ENCODE measurements at regions not wholly inside any gene's neighbourhood (a gene's known extent, or its start where the extent isn't known, plus 50 kb on each side); places are given as distances from the start of the nearest gene placed in this dataset.
A peak's percentile ranks its signal among the peaks of the same experiment; 100 is the strongest.

- Mint-ChIP-seq H3K27me3 (ENCODE audit: insufficient read depth, unreplicated experiment) (no peaks in the 10 kb centered on the region), H3K36me3 (ENCODE audit: insufficient read depth, unreplicated experiment) (no peaks in the 10 kb centered on the region), H3K4me3 (ENCODE audit: unreplicated experiment) (no peak overlapping the region), H3K4me1 (ENCODE audit: insufficient read depth, unreplicated experiment) (no peaks in the 10 kb centered on the region), H3K27ac (ENCODE audit: low read depth, unreplicated experiment) (no peak overlapping the region), H3K9me3 (ENCODE audit: unreplicated experiment) (no peaks in the 10 kb centered on the region)
- TF ChIP-seq CTCF (IDR thresholded peaks at IDR 0.05; ENCODE audit: unreplicated experiment), result no peak
- intact Hi-C loops (cut with micrococcal nuclease), result no loop called here
- ChIA-PET POLR2A (no interaction called here), CTCF (interaction anchor here (0.5 kb wide), 1 partner anchor 19 kb away, joined by 3 read pairs; no protein-coding TSS in a partner anchor)
- BruUV-seq (replicated peaks), result no TSS peak
- DNase-seq (ENCODE audit: unreplicated experiment), result no peak
Observed at GRCh38 chr4:65968831-65969558, 298.7 kb upstream of the EPHA5 start.

- POLR2A ChIA-PET, result no interaction called here
- H3K4me1 Mint-ChIP-seq (ENCODE audit: insufficient read depth, unreplicated experiment), result no peaks in the 10 kb centered on the region
- CTCF ChIA-PET, result no interaction called here
Observed at GRCh38 chr4:65960751-65961150, 290.5 kb upstream of the EPHA5 start.

GRCh38 chr4:65954416-65954815 is 284.1 kb upstream of the EPHA5 start:
- Mint-ChIP-seq H3K27ac (ENCODE audit: low read depth, unreplicated experiment) (no peak overlapping the region), H3K4me1 (ENCODE audit: insufficient read depth, unreplicated experiment) (no peaks in the 10 kb centered on the region), H3K27me3 (ENCODE audit: insufficient read depth, unreplicated experiment) (no peaks in the 10 kb centered on the region), H3K36me3 (ENCODE audit: insufficient read depth, unreplicated experiment) (no peaks in the 10 kb centered on the region), H3K9me3 (ENCODE audit: unreplicated experiment) (peaks cover 10% of the 10 kb centered on the region), H3K4me3 (ENCODE audit: unreplicated experiment) (no peak overlapping the region)
- ChIA-PET CTCF (no interaction called here), POLR2A (interaction anchor here (0.6 kb wide), 1 partner anchor 433 kb away, joined by 3 read pairs; no protein-coding TSS in a partner anchor)
- peak; percentile 7 for DNase-seq (ENCODE audit: unreplicated experiment)
- TF ChIP-seq CTCF (IDR thresholded peaks at IDR 0.05; ENCODE audit: unreplicated experiment), result no peak
- BruUV-seq (replicated peaks), result no TSS peak
- intact Hi-C loops (cut with micrococcal nuclease), result no loop called here

More at GRCh38 chr4:65960751-65961150, 290.5 kb upstream of the EPHA5 start:
- H3K27me3 Mint-ChIP-seq (ENCODE audit: insufficient read depth, unreplicated experiment), result no peaks in the 10 kb centered on the region
- TF ChIP-seq CTCF (IDR thresholded peaks at IDR 0.05; ENCODE audit: unreplicated experiment), result no peak
- no peak overlapping the region for H3K27ac Mint-ChIP-seq (ENCODE audit: low read depth, unreplicated experiment)
- no peak overlapping the region for H3K4me3 Mint-ChIP-seq (ENCODE audit: unreplicated experiment)
- H3K36me3 Mint-ChIP-seq (ENCODE audit: insufficient read depth, unreplicated experiment), result no peaks in the 10 kb centered on the region
- intact Hi-C loops (cut with micrococcal nuclease), result no loop called here
- peaks cover 10% of the 10 kb centered on the region for H3K9me3 Mint-ChIP-seq (ENCODE audit: unreplicated experiment)
- no peak for DNase-seq (ENCODE audit: unreplicated experiment)
- BruUV-seq (replicated peaks), result no TSS peak

- H3K27me3 Mint-ChIP-seq (ENCODE audit: insufficient read depth, unreplicated experiment), result no peaks in the 10 kb centered on the region
- BruUV-seq (replicated peaks), result no TSS peak
- H3K4me1 Mint-ChIP-seq (ENCODE audit: insufficient read depth, unreplicated experiment), result no peaks in the 10 kb centered on the region
- CTCF ChIA-PET, result interaction anchor here (0.5 kb wide), 1 partner anchor 918 kb away, joined by 3 read pairs; no protein-coding TSS in a partner anchor
- POLR2A ChIA-PET, result no interaction called here
- DNase-seq (ENCODE audit: unreplicated experiment), result no peak
- H3K4me3 Mint-ChIP-seq (ENCODE audit: unreplicated experiment), result no peak overlapping the region
- no peaks in the 10 kb centered on the region for H3K9me3 Mint-ChIP-seq (ENCODE audit: unreplicated experiment)
- TF ChIP-seq CTCF (IDR thresholded peaks at IDR 0.05; ENCODE audit: unreplicated experiment), result no peak
- intact Hi-C loops (cut with micrococcal nuclease), result no loop called here
- no peak overlapping the region for H3K27ac Mint-ChIP-seq (ENCODE audit: low read depth, unreplicated experiment)
- no peaks in the 10 kb centered on the region for H3K36me3 Mint-ChIP-seq (ENCODE audit: insufficient read depth, unreplicated experiment)
Observed at GRCh38 chr4:65951177-65951576, 280.9 kb upstream of the EPHA5 start.
